Stomach (tissue), 8 donors: ENCODE measurements at regions not wholly inside any gene's neighbourhood (a gene's known extent, or its start where the extent isn't known, plus 50 kb on each side); places are given as distances from the start of the nearest gene placed in this dataset.

Source experiments
- DNase-seq, 2 donors: peaks; one replicate each; pipeline versions ENCODE4 v3.0.0 to v3.0.0-alpha.2; 2013 to 2019
- H3K27ac ChIP-seq, 5 donors: fragments of 200-600 bp in 4 of 5; sonication (generic) in 4 of 5; one replicate each; pipeline ENCODE4 v1.5.1; 2013 to 2019; ENCODE audit warnings: mild to moderate bottlenecking in 1 of 5, moderate library complexity in 1 of 5
- H3K27me3 ChIP-seq, 3 donors: fragments of 200-600 bp; sonication (generic); one replicate each; pipeline ENCODE4 v1.5.1; 2017 to 2019; ENCODE audit warnings: mixed run types in 1 of 3
- H3K36me3 ChIP-seq, 4 donors: fragments of 200-600 bp; sonication (generic); 1 replicate in 3 of 4; 2 replicates in 1 of 4; pipeline ENCODE4 v1.5.1; 2016 to 2019
- H3K4me1 ChIP-seq, 4 donors: fragments of 200-600 bp; sonication (generic); one replicate each; pipeline ENCODE4 v1.5.1; 2016 to 2019
- H3K4me3 ChIP-seq, 4 donors: fragments of 200-600 bp; sonication (generic) in 3 of 4; one replicate each; pipeline ENCODE4 v1.5.1; 2016 to 2019; ENCODE audit warnings: mild to moderate bottlenecking in 1 of 4
- H3K9me3 ChIP-seq, 4 donors: fragments of 200-600 bp; sonication (generic); one replicate each; pipeline ENCODE4 v1.5.1; 2016 to 2019
- EP300 ChIP-seq: sonication (generic); formaldehyde crosslinking; IDR thresholded peaks from one replicate; pipeline ENCODE4 v1.6.1; 2017; ENCODE audit warnings: antibody characterized with exemption
- POLR2A ChIP-seq, 4 donors: fragments of 450-650 bp; IDR thresholded peaks; one replicate each; pipeline ENCODE4 v1.6.1; 2016; ENCODE audit warnings: antibody characterized with exemption in 4 of 4, control low read depth in 2 of 4, mild to moderate bottlenecking in 1 of 4, moderate library complexity in 1 of 4
- POLR2AphosphoS5 ChIP-seq, 3 donors: sonication (generic); formaldehyde crosslinking; IDR thresholded peaks; one replicate each; pipeline ENCODE4 v1.6.1; 2016; ENCODE audit warnings: antibody characterized with exemption in 3 of 3
- WGBS, 5 donors: extraction: QIAGEN DNeasy Blood & Tissue Kit in 3 of 5; methylation state at CpG; one replicate each; pipeline versions ENCODE4 v1.1.5 to v1.1.7; 2013 to 2018; 5-methylcytosine and 5-hydroxymethylcytosine counted together
- intact Hi-C: fragments of 100-400 bp; cut with DNase I; formaldehyde crosslinking; loops from one replicate; pipeline ENCODE4 v1.15.1; 2023; ENCODE audit warnings: low total_unique reads
- TF ChIP-seq, protein P1 (sequence below), 7 experiments: fragments of 450-650 bp in 4 of 7; fragments of 200-600 bp in 3 of 7; sonication (generic) in 3 of 7; IDR thresholded peaks; one replicate each; pipeline ENCODE4 v1.5.1; 2016 to 2019; ENCODE audit warnings: antibody characterized with exemption in 7 of 7, control low read depth in 2 of 7, mild to moderate bottlenecking in 1 of 7
- donor health status: healthy with polysubstance abuse.
- donor health status: Bipolar disorder and iron deficiency.
- donor health status: healthy.

DNA sequence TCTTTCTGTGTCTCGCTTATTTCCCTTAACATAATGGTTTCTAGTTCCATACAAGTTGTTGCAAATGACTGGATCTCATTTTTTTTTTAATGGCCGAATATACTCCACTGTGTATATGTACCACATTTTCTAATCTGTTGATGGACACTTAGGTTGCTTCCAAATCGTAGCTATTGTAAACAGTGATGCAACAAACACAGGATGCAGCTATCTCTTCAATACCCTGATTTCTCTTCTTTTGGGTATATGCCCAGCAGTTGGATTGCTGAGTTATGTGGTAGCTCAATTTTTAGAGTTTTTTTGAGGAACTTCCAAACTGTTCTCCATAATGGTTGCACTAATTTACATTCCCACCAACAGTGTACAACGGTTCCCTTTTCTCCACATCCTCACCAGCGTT, 100.4 kb upstream of the CHORDC1 start:
- no peak overlapping the region for H3K27ac ChIP-seq
- TF ChIP-seq POLR2A (IDR thresholded peaks at IDR 0.05) (no peak), POLR2AphosphoS5 (IDR thresholded peaks at IDR 0.05) (no peak), EP300 (no peak)
- TF ChIP-seq, protein P1, sequence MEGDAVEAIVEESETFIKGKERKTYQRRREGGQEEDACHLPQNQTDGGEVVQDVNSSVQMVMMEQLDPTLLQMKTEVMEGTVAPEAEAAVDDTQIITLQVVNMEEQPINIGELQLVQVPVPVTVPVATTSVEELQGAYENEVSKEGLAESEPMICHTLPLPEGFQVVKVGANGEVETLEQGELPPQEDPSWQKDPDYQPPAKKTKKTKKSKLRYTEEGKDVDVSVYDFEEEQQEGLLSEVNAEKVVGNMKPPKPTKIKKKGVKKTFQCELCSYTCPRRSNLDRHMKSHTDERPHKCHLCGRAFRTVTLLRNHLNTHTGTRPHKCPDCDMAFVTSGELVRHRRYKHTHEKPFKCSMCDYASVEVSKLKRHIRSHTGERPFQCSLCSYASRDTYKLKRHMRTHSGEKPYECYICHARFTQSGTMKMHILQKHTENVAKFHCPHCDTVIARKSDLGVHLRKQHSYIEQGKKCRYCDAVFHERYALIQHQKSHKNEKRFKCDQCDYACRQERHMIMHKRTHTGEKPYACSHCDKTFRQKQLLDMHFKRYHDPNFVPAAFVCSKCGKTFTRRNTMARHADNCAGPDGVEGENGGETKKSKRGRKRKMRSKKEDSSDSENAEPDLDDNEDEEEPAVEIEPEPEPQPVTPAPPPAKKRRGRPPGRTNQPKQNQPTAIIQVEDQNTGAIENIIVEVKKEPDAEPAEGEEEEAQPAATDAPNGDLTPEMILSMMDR (IDR thresholded peaks at IDR 0.05): no peak
- DNase-seq: no peak
- H3K4me1 ChIP-seq: no peaks in the 10 kb centered on the region
- WGBS, 5 donors: 79 to 85% (median 82%) methylated on average over 5 of the region's 5 CpGs
- no peaks in the 10 kb centered on the region for H3K36me3 ChIP-seq
- intact Hi-C loops: no loop called here
- H3K4me3 ChIP-seq: no peak overlapping the region
- no peaks in the 10 kb centered on the region for H3K27me3 ChIP-seq
- H3K9me3 ChIP-seq: no peaks in the 10 kb centered on the region

DNA sequence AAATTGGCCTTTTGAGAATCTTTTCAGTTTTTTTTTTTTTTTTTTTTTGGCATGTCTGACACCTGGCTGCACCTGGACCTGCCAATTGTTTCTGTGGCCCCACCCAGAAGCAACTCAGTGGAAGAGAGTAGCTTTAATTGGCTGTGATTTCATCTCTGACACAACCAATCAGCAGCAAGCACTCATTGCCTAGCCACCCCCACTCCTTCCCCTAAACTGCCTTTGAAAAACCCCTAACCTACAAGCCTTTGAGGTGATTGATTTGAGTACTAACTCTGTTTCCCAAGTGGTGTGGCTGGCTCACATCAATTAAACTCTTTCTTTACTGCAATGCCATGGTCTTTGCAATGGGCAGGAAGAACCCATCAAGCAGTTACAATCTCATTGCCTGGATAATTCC, 98.2 kb upstream of the CHORDC1 start:
- H3K27me3 ChIP-seq: no peaks in the 10 kb centered on the region
- H3K27ac ChIP-seq: no peak overlapping the region
- no peaks in the 10 kb centered on the region for H3K4me1 ChIP-seq
- intact Hi-C loops: no loop called here
- no peaks in the 10 kb centered on the region for H3K9me3 ChIP-seq
- no peak overlapping the region for H3K4me3 ChIP-seq
- TF ChIP-seq, protein P1 (IDR thresholded peaks at IDR 0.05): no peak
- TF ChIP-seq POLR2A (IDR thresholded peaks at IDR 0.05) (no peak), EP300 (no peak), POLR2AphosphoS5 (IDR thresholded peaks at IDR 0.05) (no peak)
- DNase-seq: no peak
- H3K36me3 ChIP-seq: no peaks in the 10 kb centered on the region

DNA sequence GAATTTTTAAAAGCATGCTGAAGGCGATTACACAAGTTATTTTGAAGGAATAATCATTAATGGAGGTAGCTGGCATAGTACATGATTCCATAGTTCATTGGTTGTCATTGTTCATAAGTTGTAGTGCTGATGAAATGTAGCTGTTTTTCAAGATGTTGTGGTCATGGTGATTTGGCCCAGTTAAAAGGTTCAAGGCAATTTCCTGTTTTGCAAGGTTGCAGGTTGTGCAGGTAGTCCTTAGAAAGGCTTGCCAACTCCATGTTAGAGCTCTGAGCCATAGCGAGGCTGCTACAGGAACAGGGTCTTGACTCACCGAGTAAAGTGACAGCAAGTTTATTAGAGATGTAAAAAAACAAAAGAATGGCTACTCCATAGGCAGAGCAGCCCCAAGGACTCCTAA, 95.8 kb upstream of the CHORDC1 start:
- H3K27me3 ChIP-seq: no peaks in the 10 kb centered on the region
- no peak for DNase-seq
- 72 to 85% (median 78%) methylated on average over 3 of the region's 3 CpGs for WGBS, 5 donors
- intact Hi-C loops: no loop called here
- no peak for TF ChIP-seq POLR2AphosphoS5 (IDR thresholded peaks at IDR 0.05)
- no peak for TF ChIP-seq POLR2A (IDR thresholded peaks at IDR 0.05)
- TF ChIP-seq, protein P1 (IDR thresholded peaks at IDR 0.05): no peak
- TF ChIP-seq EP300: no peak
- no peak overlapping the region for H3K4me3 ChIP-seq
- no peaks in the 10 kb centered on the region for H3K36me3 ChIP-seq
- H3K27ac ChIP-seq: no peak overlapping the region
- no peaks in the 10 kb centered on the region for H3K9me3 ChIP-seq
- no peaks in the 10 kb centered on the region for H3K4me1 ChIP-seq

DNA sequence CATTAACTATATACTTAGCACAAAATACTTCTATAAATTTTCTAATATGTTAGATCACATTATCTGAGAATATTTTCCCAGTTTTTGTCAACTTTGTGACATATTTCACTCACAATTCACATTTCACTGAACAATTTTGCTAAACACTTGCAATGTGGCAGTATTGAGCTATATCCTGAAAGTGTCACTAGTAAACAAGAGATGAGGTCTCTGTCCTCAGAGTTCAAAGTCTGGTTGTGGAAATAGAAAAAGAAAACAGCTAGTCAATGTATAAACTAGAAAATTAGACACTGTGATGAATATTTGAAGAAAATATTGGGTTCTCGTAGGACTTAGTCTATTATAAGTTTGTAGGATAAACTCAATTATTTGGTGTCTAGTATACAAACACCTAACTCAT, 87.4 kb upstream of the CHORDC1 start:
- intact Hi-C loops: no loop called here
- Histone ChIP-seq H3K4me1 (no peaks in the 10 kb centered on the region), H3K4me3 (no peak overlapping the region), H3K27ac (no peak overlapping the region), H3K9me3 (no peaks in the 10 kb centered on the region), H3K27me3 (no peaks in the 10 kb centered on the region), H3K36me3 (no peaks in the 10 kb centered on the region)
- DNase-seq: no peak
- 75 to 89% (median 83%) methylated on average over 1 of the region's 1 CpG for WGBS, 5 donors
- no peak for TF ChIP-seq POLR2AphosphoS5 (IDR thresholded peaks at IDR 0.05)
- TF ChIP-seq EP300: no peak
- TF ChIP-seq, protein P1 (IDR thresholded peaks at IDR 0.05): no peak
- TF ChIP-seq POLR2A (IDR thresholded peaks at IDR 0.05): no peak
